A673 (cell line): ENCODE measurements at regions not wholly inside any gene's neighbourhood (a gene's known extent, or its start where the extent isn't known, plus 50 kb on each side); places are given as distances from the start of the nearest gene placed in this dataset.

ENCODE experiments used
- EZH2 ChIP-seq: fragments of 200-600 bp; sonication (generic); IDR thresholded peaks from 2 replicates; pipeline ENCODE4 v1.6.1; 2017; ENCODE audit warnings: borderline replicate concordance, low read depth, mild to moderate bottlenecking, mixed read lengths, antibody characterized with exemption, low read length; ENCODE audit not compliant: poor library complexity, severe bottlenecking
- TF ChIP-seq, protein P1 (sequence below): fragments of 300-800, 200-600 bp; sonication (generic); conservative IDR thresholded peaks from 2 replicates; pipeline ENCODE4 v1.5.1; 2017; ENCODE audit warnings: low read depth, mild to moderate bottlenecking, antibody characterized with exemption, low read length, moderate library complexity, mixed read lengths

DNA sequence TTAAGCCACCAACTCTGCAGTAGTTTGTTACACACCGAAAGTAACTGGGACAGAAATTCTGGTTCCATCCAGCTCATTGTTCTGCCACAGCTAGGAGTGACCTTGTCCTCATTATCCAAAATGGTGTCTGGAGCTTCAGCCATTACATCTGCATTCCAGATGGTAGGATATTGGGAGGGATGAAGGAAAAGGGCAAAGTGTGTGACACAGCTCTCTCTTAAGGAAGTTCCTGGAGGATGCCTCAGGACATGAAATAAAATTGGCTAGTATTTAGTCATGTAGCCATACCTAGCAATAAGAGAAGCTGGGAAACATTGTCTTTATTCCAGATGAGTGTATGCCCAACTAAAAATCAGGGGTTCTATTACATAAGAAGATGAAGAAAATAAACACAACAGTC is 262.0 kb downstream of the BCOR start:
- TF ChIP-seq, protein P1, sequence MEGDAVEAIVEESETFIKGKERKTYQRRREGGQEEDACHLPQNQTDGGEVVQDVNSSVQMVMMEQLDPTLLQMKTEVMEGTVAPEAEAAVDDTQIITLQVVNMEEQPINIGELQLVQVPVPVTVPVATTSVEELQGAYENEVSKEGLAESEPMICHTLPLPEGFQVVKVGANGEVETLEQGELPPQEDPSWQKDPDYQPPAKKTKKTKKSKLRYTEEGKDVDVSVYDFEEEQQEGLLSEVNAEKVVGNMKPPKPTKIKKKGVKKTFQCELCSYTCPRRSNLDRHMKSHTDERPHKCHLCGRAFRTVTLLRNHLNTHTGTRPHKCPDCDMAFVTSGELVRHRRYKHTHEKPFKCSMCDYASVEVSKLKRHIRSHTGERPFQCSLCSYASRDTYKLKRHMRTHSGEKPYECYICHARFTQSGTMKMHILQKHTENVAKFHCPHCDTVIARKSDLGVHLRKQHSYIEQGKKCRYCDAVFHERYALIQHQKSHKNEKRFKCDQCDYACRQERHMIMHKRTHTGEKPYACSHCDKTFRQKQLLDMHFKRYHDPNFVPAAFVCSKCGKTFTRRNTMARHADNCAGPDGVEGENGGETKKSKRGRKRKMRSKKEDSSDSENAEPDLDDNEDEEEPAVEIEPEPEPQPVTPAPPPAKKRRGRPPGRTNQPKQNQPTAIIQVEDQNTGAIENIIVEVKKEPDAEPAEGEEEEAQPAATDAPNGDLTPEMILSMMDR = no peak
- no peak for TF ChIP-seq EZH2
